ENCODE measurements at regions not wholly inside any gene's neighbourhood (a gene's known extent, or its start where the extent isn't known, plus 50 kb on each side); places are given as distances from the start of the nearest gene placed in this dataset.

- DNase-seq (ENCODE audit: low spot score in 2 of 2): no peak
- no peak overlapping the region for H3K4me3 ChIP-seq (ENCODE audit: low read depth, poor library complexity, severe bottlenecking)
- TF ChIP-seq POLR2A (IDR thresholded peaks at IDR 0.05): no peak
- TF ChIP-seq CTCF (IDR thresholded peaks at IDR 0.05): no peak
- intact Hi-C loops (cut with DNase I; ENCODE audit: low total_unique reads): no loop called here
- WGBS, 2 donors: 78 to 83% methylated on average over 26 to 27 of the region's 27 CpGs
Observed at GRCh38 chr20:62543470-62544302, 67.9 kb upstream of the GATA5 start.

GRCh38 chr20:62544505-62545055 is 68.8 kb upstream of the GATA5 start:
- WGBS, 2 donors: 86 to 89% methylated on average over 9 of the region's 9 CpGs
- no peak for DNase-seq (ENCODE audit: low spot score in 2 of 2)

GRCh38 chr20:62545271-62545670 is 69.5 kb upstream of the GATA5 start:
- intact Hi-C loops (cut with DNase I; ENCODE audit: low total_unique reads): no loop called here
- 94 to 95% methylated on average over 16 to 17 of the region's 17 CpGs for WGBS, 2 donors
- no peak for DNase-seq (ENCODE audit: low spot score in 2 of 2)
- no peak overlapping the region for H3K4me3 ChIP-seq (ENCODE audit: low read depth, poor library complexity, severe bottlenecking)
- TF ChIP-seq CTCF (IDR thresholded peaks at IDR 0.05): no peak
- no peak for TF ChIP-seq POLR2A (IDR thresholded peaks at IDR 0.05)

More at GRCh38 chr20:62544505-62545055, 68.8 kb upstream of the GATA5 start:
- intact Hi-C loops (cut with DNase I; ENCODE audit: low total_unique reads): no loop called here
- no peak for TF ChIP-seq POLR2A (IDR thresholded peaks at IDR 0.05)
- TF ChIP-seq CTCF (IDR thresholded peaks at IDR 0.05): no peak
- H3K4me3 ChIP-seq (ENCODE audit: low read depth, poor library complexity, severe bottlenecking): no peak overlapping the region

GRCh38 chr20:62545901-62546525 is 70.2 kb upstream of the GATA5 start:
- intact Hi-C loops (cut with DNase I; ENCODE audit: low total_unique reads): no loop called here
- no peak overlapping the region for H3K4me3 ChIP-seq (ENCODE audit: low read depth, poor library complexity, severe bottlenecking)
- WGBS, 2 donors: 85 to 96% methylated on average over 13 of the region's 22 CpGs
- DNase-seq (ENCODE audit: low spot score in 2 of 2): no peak
- TF ChIP-seq CTCF (IDR thresholded peaks at IDR 0.05) (no peak), POLR2A (IDR thresholded peaks at IDR 0.05) (no peak)

GRCh38 chr20:62546606-62547005 is 70.8 kb upstream of the GATA5 start:
- H3K4me3 ChIP-seq (ENCODE audit: low read depth, poor library complexity, severe bottlenecking): no peak overlapping the region
- TF ChIP-seq POLR2A (IDR thresholded peaks at IDR 0.05) (no peak), CTCF (IDR thresholded peaks at IDR 0.05) (no peak)
- no peak for DNase-seq (ENCODE audit: low spot score in 2 of 2)
- intact Hi-C loops (cut with DNase I; ENCODE audit: low total_unique reads): no loop called here
- 86 to 91% methylated on average over 12 of the region's 12 CpGs for WGBS, 2 donors

Measured in lower leg skin (tissue), 4 donors.